GM21528 (cell line): ENCODE measurements at regions not wholly inside any gene's neighbourhood (a gene's known extent, or its start where the extent isn't known, plus 50 kb on each side); places are given as distances from the start of the nearest gene placed in this dataset.
"Not testable (repeated sequence)": the region's sequence is repeated elsewhere in the genome, so short reads cannot be mapped to it uniquely, and the experiment has no call there.

Experiments used
- ATAC-seq: cut with Tn5 transposase; IDR thresholded peaks from one replicate; pipeline ENCODE4 v1.9.1; 2021; ENCODE audit warnings: mild to moderate bottlenecking, moderate library complexity; ENCODE audit not compliant: unreplicated experiment, low FRiP score

DNA sequence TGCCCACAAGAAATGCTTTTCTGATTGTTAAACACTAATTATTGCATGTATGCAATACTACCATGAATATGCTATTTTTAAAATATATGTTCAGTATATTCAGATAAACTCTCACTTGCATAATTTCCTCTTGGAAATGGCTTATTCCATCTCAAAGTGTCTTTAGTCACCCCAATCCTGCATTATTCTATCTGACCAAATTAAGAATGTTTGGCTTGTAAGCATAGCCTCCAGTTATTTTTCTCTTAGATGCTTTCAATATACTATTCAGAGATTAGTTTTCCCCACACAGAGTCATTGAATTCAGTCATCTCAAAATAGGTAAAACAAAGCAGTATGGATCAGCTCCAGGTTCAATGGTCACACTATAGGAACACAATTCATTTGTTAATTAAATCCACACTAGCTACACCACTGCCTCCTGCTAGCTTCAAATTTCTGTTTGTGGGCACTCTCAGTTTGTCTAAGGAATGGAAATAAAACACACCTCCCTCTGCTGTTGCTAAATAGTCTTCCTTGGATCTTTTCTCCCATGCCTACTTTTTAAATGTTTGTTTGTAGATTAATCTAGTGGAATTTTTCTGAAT is 134.6 kb upstream of the TBCA start:
- no peak for ATAC-seq

- ATAC-seq: no peak
Observed at GRCh38 chr5:77909237-77909636, 133.1 kb upstream of the TBCA start.

GRCh38 chr5:77908787-77909186 is 132.6 kb upstream of the TBCA start:
- no peak for ATAC-seq

DNA sequence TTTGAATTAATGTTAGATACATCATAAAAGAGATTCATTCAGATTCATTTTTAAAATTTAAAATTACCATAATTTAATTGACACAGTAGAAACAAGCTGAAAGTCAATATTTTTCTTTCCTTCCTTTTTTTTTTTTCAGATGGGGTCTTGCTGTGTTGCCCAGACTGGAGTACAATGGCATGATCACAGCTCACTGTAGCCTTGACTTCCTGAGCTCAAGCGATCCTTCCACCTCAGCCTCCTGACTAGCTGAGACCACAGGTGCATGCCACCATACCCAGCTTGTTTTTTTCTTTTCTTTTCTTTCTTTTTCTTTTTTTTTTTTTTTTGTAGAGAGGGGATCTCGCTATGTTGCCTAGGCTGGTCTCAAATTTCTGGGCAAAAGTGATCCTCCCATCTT is 131.6 kb upstream of the TBCA start:
- no peak for ATAC-seq

DNA sequence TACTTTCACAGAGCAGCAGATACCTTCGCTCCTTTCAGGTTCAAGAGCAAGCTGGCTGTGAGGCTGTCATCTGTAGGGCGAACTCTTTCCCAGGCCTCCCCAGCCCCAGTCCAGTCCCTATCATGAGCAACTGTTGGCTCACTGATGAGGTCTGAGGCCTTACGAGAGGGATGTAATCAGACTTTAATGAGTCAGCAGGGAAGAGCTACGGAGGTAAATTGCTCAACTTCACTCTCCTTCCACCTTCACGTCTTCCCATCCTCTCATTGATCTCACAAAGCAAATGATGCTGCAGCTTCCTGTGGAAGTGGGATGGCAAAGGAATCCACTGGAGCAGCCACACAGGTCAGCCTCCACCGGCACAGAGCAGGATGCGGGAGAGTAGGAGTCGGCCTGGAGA is 130.7 kb upstream of the TBCA start:
- ATAC-seq: no peak

DNA sequence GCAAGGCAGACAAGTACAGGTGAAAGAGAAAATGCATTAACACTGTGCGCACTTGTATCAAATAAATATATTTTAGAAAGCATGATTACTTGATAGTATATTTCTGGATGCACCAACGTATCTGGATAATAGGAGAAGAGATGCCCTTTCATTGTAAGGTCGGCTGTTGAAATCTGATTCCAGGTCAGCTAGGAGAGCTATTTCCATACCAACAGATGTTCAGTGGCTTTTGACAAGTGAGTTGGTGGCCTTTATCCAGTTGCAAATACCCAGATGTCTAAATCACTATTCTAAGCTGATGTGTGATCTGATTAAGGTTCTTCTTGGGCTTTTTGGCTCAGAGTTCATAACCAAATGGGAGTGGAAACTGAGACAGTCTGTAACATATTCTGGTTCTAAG is 128.2 kb upstream of the TBCA start:
- ATAC-seq: no peak

- ATAC-seq: no peak
Observed at GRCh38 chr5:77900691-77901090, 124.6 kb upstream of the TBCA start.

DNA sequence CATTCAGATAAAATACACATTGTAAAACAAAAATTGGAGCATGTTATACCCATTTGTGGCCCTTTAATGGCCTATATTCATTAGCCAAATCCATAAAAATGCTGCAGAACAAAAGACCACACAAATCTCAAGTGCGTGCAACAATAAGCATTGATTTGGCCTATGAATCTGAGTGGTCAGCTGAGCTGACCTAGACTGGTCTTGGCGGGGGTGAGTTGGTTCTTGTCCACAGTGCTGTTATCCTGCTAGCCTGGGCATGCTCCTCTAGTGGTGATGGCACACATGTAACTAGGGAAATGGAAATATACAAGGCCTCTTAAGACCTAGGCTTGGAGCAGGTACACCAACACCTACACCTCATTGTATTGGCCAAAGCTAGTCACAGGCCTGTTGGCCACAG is 122.2 kb upstream of the TBCA start:
- ATAC-seq: no peak

- ATAC-seq: no peak
Observed at GRCh38 chr5:77896338-77896737, 120.2 kb upstream of the TBCA start.

- not testable (repeated sequence) for ATAC-seq
Observed at GRCh38 chr5:77894103-77894502, 118.0 kb upstream of the TBCA start.

DNA sequence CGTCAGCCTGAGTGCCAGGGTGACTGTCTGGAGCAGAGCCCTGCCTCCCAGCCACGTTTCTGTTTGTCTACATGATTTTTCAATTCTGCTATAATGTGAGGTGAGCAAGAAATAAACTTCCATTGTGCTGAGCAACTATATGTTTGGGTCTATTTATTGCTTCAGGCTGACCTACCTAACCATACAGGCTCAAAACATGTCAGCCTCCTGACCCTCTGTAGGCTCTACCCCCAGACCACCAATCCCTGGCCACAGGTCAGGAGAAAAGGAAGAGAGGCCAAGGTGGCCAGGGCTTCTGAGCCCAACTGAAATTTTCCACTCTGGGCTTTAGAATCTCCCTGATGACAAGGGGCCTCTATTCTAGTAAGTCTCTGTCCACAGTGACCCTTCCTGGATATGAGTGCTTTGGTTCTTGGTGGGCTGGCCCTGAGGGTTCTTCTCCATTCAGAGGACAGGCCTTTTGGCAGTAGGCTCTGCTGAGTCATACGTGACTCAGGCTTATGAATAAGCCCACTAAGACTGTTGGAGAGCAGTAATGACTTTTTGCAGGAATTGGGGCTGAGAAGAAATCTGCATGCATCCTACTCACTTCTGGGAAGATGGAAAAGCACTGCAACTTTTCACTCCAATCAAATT is 117.2 kb upstream of the TBCA start:
- ATAC-seq: no peak

DNA sequence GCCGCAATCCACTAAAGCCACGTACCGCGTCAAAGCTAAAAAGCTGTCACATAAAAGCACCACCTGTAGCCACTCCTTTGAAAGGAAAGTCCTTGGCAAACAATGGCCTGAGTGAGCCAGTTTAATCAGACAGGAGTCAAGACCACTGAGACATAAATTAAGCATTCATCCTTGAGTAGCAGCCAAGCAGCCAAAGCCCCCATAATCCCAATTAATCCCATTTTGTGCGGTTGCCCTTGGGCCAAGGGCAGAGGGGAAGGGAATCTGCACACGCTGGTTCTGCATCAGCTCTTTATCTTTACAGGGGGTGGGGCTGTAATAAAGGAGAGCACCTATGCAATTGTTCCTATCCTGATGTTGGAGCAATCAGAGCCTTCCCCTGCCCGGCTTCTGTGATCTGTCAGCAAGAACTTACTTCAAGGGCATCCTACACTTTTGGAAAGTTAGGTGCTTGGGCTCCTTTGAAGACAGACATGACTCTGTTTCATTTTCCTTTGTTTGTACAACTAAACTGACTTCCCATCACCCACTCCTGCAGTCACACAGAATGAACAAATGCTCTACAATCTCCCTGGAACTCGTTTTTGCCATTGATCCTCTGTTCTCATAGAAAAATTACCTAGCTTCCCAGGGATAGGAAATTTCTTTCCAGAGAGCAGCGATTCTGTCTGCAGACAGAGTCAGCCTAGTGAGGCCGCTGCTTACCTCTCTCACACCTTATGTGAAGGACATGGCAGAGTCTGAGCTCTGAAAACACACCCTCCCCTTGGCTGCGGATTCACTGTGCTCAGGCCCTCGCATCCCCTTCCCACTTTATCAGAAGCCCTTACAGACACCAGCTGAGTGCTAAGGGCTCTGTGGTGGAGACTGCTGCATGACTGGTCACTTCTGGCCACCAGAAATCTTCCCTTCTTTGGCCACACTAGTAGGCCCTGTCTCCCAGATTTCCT is 116.2 kb upstream of the TBCA start:
- no peak for ATAC-seq

GRCh38 chr5:77885519-77885918 is 109.4 kb upstream of the TBCA start:
- ATAC-seq: no peak

GRCh38 chr5:77882670-77883257 is 106.6 kb upstream of the TBCA start:
- no peak for ATAC-seq

- no peak for ATAC-seq
Observed at GRCh38 chr5:77881528-77881927, 105.4 kb upstream of the TBCA start.

GRCh38 chr5:77877516-77878355 is 101.6 kb upstream of the TBCA start:
- ATAC-seq: no peak

GRCh38 chr5:77876862-77877502 is 100.8 kb upstream of the TBCA start:
- no peak for ATAC-seq

- ATAC-seq: no peak
Observed at GRCh38 chr5:77876316-77876715, 100.2 kb upstream of the TBCA start.

- ATAC-seq: no peak
Observed at GRCh38 chr5:77874691-77875090, 98.6 kb upstream of the TBCA start.

DNA sequence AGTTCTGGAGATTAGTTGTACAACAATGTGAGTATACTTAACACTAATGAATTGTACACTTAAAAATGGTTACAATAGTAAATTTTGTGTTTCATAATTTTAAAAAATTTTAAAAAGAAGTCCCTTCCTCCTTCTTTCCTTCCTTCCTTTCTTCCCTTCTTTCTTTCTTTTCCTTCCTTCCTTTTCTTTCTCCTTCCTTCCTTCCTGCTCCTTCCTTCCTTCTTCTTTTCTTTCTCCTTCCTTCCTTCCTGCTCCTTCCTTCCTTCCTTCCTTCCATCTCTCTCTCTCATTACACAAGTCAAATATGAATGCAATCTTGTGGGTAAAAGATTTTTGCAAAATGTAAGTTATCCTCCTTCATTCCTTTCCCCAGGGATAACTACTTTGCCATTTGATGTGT is 97.1 kb upstream of the TBCA start:
- ATAC-seq: no peak
